Loucy (cell line): ENCODE measurements at regions not wholly inside any gene's neighbourhood (a gene's known extent, or its start where the extent isn't known, plus 50 kb on each side); places are given as distances from the start of the nearest gene placed in this dataset.

Experiments
- CTCF ChIP-seq: fragments of 200-600 bp; sonication (generic); conservative IDR thresholded peaks from 2 replicates; pipeline ENCODE4 v1.5.1; 2014; ENCODE audit warnings: mild to moderate bottlenecking, antibody characterized with exemption, low read length
- EZH2phosphoT487 ChIP-seq: fragments of 200-600 bp; IDR thresholded peaks from 2 replicates; pipeline ENCODE4 v1.6.1; 2018; ENCODE audit warnings: antibody characterized with exemption, mild to moderate bottlenecking, moderate library complexity, borderline replicate concordance

- TF ChIP-seq EZH2phosphoT487, result no peak
- TF ChIP-seq CTCF, result no peak
These were observed 70.0 kb upstream of the TSPAN5 start for GRCh38 chr4:98728433-98728832.
